Tibial artery (tissue), 4 donors: ENCODE measurements at regions not wholly inside any gene's neighbourhood (a gene's known extent, or its start where the extent isn't known, plus 50 kb on each side); places are given as distances from the start of the nearest gene placed in this dataset.

Experiments used
- DNase-seq, 2 donors: peaks; one replicate each; pipeline ENCODE4 v3.0.0-alpha.2; 2019
- H3K27ac ChIP-seq, 2 donors: fragments of 200-600 bp; sonication (generic) in 1 of 2; 1 replicate in 1 of 2; 2 replicates in 1 of 2; pipeline ENCODE4 v1.5.1; 2018 to 2019; ENCODE audit warnings: mild to moderate bottlenecking in 1 of 2
- H3K27me3 ChIP-seq, 2 donors: fragments of 200-600 bp; sonication (generic) in 1 of 2; one replicate each; pipeline versions ENCODE4 v1.5.1 to v1.6.0; 2016 to 2019
- H3K36me3 ChIP-seq, 3 donors: fragments of 200-600 bp; sonication (generic) in 2 of 3; one replicate each; pipeline ENCODE4 v1.5.1; 2016 to 2019; ENCODE audit warnings: mild to moderate bottlenecking in 2 of 3
- H3K4me1 ChIP-seq, 4 donors: fragments of 200-600 bp; sonication (generic) in 2 of 4; 1 replicate in 3 of 4; 2 replicates in 1 of 4; pipeline ENCODE4 v1.5.1; 2016 to 2019
- H3K4me3 ChIP-seq, 2 donors: fragments of 200-600 bp; sonication (generic) in 1 of 2; 1 replicate in 1 of 2; 2 replicates in 1 of 2; pipeline ENCODE4 v1.5.1; 2018 to 2019; ENCODE audit warnings: mild to moderate bottlenecking in 2 of 2
- H3K9me3 ChIP-seq, 3 donors: fragments of 200-600 bp; sonication (generic) in 1 of 3; one replicate each; pipeline ENCODE4 v1.5.1; 2016 to 2019
- intact Hi-C: fragments of 100-400 bp; cut with DNase I; formaldehyde crosslinking; loops from one replicate; pipeline ENCODE4 v1.15.0; 2023; ENCODE audit warnings: low total_unique reads
- TF ChIP-seq, protein P1 (sequence below), 2 experiments: fragments of 200-600 bp in 1 of 2; fragments of 450-650 bp in 1 of 2; IDR thresholded peaks; one replicate each; pipeline ENCODE4 v1.5.1; 2017 to 2019; ENCODE audit warnings: antibody characterized with exemption in 2 of 2, mild to moderate bottlenecking in 1 of 2, moderate library complexity in 1 of 2

DNA sequence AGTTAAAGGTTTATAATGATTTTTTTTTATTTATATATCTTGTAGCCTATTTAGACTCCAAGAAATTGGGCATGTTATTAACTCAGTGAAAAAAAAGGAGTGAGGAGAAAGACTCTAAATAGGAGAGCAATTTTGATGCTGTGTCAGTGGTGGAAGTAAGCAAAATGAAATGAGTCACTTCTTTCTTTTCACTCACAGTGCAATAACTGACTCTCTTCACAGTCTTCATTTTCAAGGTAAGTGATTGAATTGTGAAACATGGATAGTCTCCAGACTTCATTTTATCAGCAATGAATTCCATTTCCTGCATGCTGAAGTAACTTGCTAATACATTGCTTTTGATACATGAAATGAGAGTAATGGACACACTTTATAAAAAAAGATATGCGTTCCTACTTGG is 2271.5 kb downstream of the PCDH7 start:
- H3K27me3 ChIP-seq: no peaks in the 10 kb centered on the region
- no peaks in the 10 kb centered on the region for H3K9me3 ChIP-seq
- intact Hi-C loops: no loop called here
- no peak for DNase-seq
- H3K4me3 ChIP-seq: no peak overlapping the region
- H3K36me3 ChIP-seq: no peaks in the 10 kb centered on the region
- TF ChIP-seq, protein P1, sequence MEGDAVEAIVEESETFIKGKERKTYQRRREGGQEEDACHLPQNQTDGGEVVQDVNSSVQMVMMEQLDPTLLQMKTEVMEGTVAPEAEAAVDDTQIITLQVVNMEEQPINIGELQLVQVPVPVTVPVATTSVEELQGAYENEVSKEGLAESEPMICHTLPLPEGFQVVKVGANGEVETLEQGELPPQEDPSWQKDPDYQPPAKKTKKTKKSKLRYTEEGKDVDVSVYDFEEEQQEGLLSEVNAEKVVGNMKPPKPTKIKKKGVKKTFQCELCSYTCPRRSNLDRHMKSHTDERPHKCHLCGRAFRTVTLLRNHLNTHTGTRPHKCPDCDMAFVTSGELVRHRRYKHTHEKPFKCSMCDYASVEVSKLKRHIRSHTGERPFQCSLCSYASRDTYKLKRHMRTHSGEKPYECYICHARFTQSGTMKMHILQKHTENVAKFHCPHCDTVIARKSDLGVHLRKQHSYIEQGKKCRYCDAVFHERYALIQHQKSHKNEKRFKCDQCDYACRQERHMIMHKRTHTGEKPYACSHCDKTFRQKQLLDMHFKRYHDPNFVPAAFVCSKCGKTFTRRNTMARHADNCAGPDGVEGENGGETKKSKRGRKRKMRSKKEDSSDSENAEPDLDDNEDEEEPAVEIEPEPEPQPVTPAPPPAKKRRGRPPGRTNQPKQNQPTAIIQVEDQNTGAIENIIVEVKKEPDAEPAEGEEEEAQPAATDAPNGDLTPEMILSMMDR (IDR thresholded peaks at IDR 0.05): no peak
- no peak overlapping the region for H3K27ac ChIP-seq
- no peaks in the 10 kb centered on the region for H3K4me1 ChIP-seq

DNA sequence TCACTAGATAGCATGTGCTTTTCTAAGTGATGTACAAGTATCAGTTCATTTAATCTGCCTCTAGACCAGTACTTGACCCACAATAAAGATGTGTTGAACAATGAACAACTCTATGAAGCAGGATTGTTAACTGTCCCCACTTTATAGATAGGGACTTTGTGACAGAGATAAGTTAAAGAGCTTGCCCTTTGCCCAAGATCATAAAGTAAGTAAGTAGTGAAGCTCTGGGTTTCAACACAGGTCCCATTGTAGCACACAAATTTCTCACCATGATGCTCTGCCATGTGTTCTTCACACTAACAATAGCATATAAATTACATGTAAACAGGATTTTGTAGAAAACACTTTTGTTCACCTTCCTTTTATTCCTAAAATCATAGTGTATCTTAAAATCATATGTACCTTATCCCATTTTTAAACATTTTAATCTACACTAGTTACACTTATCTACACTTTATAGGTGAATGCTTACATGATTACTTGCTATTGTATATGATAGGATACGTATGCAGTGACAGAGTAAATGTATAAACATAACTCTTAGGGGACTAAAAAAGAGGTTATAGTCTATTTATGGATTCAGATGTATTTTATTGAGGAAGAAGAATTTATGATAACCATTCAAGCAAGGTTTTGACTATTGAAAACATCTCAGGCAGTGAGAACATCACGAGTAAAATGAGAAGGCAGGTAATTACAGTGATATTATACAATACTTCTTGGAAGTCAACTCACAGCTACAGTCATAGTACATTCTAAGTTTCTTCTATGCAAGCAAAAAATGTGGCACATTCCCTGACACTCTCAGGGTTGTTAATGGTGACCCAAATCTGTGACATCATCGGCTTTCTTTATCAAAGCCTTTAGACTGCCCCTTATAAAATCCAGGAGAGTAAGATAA is 2275.1 kb downstream of the PCDH7 start:
- TF ChIP-seq, protein P1 (IDR thresholded peaks at IDR 0.05): no peak
- Histone ChIP-seq H3K9me3 (no peaks in the 10 kb centered on the region), H3K36me3 (no peaks in the 10 kb centered on the region), H3K27ac (no peak overlapping the region), H3K4me3 (no peak overlapping the region), H3K27me3 (no peaks in the 10 kb centered on the region), H3K4me1 (no peaks in the 10 kb centered on the region)
- intact Hi-C loops: no loop called here
- DNase-seq: no peak

GRCh38 chr4:33013282-33013681 is 2293.1 kb downstream of the PCDH7 start:
- no peaks in the 10 kb centered on the region for H3K36me3 ChIP-seq
- no peaks in the 10 kb centered on the region for H3K9me3 ChIP-seq
- H3K27ac ChIP-seq: no peak overlapping the region
- no peaks in the 10 kb centered on the region for H3K4me1 ChIP-seq
- TF ChIP-seq, protein P1 (IDR thresholded peaks at IDR 0.05): no peak
- intact Hi-C loops: no loop called here
- no peaks in the 10 kb centered on the region for H3K27me3 ChIP-seq
- no peak for DNase-seq
- no peak overlapping the region for H3K4me3 ChIP-seq

DNA sequence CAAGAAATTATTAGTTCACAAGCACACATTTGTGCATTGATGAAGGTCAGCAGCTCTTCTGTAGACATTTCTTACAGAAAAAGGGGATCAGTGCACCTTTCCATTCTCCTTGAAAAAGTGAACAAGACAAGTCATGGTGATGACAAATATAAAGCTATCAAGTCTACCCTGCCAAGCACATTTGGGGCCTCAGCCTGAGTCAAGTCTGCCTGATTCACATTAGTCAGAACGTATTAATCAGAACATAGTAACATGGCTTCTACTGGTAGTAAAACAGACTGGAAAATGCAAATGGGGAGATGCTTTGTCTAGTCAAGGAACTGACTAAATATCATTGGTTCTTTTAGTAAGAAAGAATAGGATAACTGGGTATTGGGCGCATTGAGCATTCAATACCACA is 2305.1 kb downstream of the PCDH7 start:
- intact Hi-C loops: no loop called here
- no peak overlapping the region for H3K4me3 ChIP-seq
- peaks cover 0 to 11% (median 0%) of the 10 kb centered on the region in 4 donors for H3K4me1 ChIP-seq
- no peaks in the 10 kb centered on the region for H3K27me3 ChIP-seq
- no peaks in the 10 kb centered on the region for H3K9me3 ChIP-seq
- TF ChIP-seq, protein P1 (IDR thresholded peaks at IDR 0.05): no peak
- no peak for DNase-seq
- no peaks in the 10 kb centered on the region for H3K36me3 ChIP-seq
- H3K27ac ChIP-seq: no peak overlapping the region

DNA sequence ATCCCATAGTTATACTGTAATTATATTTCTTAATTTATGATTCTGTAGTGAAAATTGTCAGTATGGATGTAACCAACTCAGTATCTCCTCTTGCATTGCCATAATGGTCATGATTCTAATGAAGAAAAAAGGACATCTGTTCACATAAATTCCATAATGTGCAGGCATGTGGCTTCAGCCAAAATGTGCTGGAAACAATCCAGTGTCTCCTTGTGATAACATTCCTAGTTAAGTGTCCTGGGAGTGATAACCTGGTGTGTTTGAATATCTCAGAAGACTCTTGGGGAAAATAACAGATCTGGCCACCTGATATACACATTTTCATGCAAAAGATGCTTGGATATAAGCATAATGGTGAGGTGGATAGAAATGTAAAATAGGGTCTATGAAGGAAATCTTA is 2309.8 kb downstream of the PCDH7 start:
- Histone ChIP-seq H3K4me3 (no peak overlapping the region), H3K4me1 (peaks cover 0 to 11% (median 0%) of the 10 kb centered on the region in 4 donors), H3K27ac (no peak overlapping the region), H3K36me3 (no peaks in the 10 kb centered on the region), H3K9me3 (no peaks in the 10 kb centered on the region), H3K27me3 (no peaks in the 10 kb centered on the region)
- no peak for DNase-seq
- intact Hi-C loops: no loop called here
- TF ChIP-seq, protein P1 (IDR thresholded peaks at IDR 0.05): no peak
